ENCODE measurements at regions not wholly inside any gene's neighbourhood (a gene's known extent, or its start where the extent isn't known, plus 50 kb on each side); places are given as distances from the start of the nearest gene placed in this dataset.

DNA sequence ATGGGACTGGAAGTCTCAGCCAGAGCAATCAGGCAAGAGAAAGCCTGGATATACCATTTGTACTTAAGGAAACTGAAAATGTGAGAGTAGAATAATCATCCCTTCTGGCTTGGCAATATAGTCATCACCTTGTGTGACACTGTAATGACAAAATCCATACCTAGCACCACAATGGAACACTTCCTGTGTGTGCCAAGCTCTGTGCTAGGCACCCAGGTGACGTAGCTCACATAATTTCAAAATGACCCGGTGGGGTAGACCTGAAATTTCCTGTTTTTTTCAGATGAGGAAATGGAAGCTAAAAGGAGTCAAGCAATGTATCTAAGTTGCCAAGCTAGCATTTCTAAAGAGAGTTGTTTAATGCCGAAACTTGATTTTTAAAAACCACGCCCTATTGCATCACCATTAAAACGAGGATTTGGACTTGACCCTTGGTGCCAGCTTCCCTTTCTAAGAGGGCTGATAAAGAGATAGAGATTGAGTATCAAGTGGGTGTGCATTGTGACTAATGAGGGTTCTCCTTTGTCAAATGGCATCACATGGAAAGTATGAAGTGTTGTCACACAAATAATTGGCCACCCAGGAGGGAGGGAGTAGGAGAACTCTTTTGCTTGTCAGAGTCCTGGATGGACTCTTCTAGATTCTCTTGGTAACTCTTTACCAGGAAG lies 141.3 kb upstream of the PDZRN3 start:
- no peak overlapping the region for H3K4me3 ChIP-seq (ENCODE audit: control insufficient read depth in 1 of 7, extremely low read depth in 1 of 7, insufficient read depth in 4 of 7, low read depth in 2 of 7, low read length in 6 of 7)
- peaks cover 0 to 1% (median 0%) of the 10 kb centered on the region in 5 experiments for H3K9me3 ChIP-seq (ENCODE audit: control extremely low read depth in 1 of 5, control insufficient read depth in 4 of 5, insufficient read depth in 2 of 5, low read depth in 1 of 5, low read length in 4 of 5)
- no peak overlapping the region for H3K27ac ChIP-seq (ENCODE audit: insufficient read depth in 1 of 2, low read depth in 1 of 2, low read length in 2 of 2, poor library complexity in 1 of 2, severe bottlenecking in 2 of 2)
- no peak for DNase-seq
- POLR2A ChIA-PET: no interaction called here
- WGBS (ENCODE audit: insufficient coverage): 93% methylated on average over 5 of the region's 5 CpGs
- CTCF ChIA-PET: no interaction called here
- no peaks in the 10 kb centered on the region for H3K36me3 ChIP-seq (ENCODE audit: control insufficient read depth in 4 of 4, insufficient read depth in 4 of 4, low read length in 3 of 4)
- H3K27me3 ChIP-seq (replicated peaks in 2 of 5; ENCODE audit: control insufficient read depth in 4 of 5, insufficient read depth in 5 of 5, low read length in 4 of 5): no peaks in the 10 kb centered on the region
- peaks cover 0 to 3% (median 0%) of the 10 kb centered on the region in 4 experiments for H3K4me1 ChIP-seq (ENCODE audit: control extremely low read depth in 1 of 4, control insufficient read depth in 4 of 4, insufficient read depth in 4 of 4, low read length in 3 of 4)

DNA sequence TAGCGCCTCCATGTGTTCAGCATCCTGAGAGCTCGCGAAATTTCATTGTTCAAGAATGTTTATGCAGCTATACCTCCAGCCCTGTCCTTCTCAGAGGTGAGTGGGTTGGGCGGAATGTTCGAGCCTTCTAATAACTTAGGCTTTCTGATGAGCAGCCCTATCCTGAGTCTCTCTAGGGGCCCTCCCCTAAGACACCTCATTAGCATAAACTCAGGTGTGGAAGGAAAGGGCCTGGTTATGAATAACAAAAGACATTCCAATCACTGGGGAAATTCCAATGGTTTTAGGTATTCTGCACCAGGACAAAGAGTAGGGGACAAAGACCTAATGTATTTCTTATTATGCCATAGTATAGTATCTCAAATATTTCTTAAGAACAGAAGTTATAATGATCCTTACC lies 138.1 kb upstream of the PDZRN3 start:
- WGBS (ENCODE audit: insufficient coverage): 93% methylated on average over 5 of the region's 5 CpGs
- CTCF ChIA-PET: no interaction called here

DNA sequence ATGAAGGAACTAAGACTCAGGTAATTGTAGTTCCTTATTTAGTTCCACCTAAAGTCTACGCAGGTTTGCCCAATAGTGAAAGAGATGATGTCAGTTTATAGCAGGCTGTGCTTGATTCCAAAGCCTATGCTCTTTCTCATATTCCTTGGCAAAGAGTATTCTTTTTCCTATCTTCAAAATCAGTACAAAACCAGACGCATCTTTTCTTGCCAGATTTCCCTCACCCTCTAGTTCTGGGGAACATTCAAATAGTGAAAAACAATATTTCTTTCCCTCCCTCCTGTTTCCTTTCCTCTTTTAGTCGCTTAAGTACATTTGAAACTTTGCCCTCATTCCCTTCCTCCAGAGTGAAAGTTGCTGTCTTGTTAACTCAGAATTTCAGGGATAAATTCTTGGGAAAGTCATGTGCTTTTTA lies 134.6 kb upstream of the PDZRN3 start:
- 50% methylated on average over 1 of the region's 3 CpGs for WGBS (ENCODE audit: insufficient coverage)
- ChIA-PET CTCF (no interaction called here), POLR2A (no interaction called here)
- Histone ChIP-seq H3K36me3 (ENCODE audit: control insufficient read depth in 4 of 4, insufficient read depth in 4 of 4, low read length in 3 of 4) (no peaks in the 10 kb centered on the region), H3K9me3 (ENCODE audit: control extremely low read depth in 1 of 5, control insufficient read depth in 4 of 5, insufficient read depth in 2 of 5, low read depth in 1 of 5, low read length in 4 of 5) (no peaks in the 10 kb centered on the region), H3K27ac (ENCODE audit: insufficient read depth in 1 of 2, low read depth in 1 of 2, low read length in 2 of 2, poor library complexity in 1 of 2, severe bottlenecking in 2 of 2) (no peak overlapping the region), H3K27me3 (replicated peaks in 2 of 5; ENCODE audit: control insufficient read depth in 4 of 5, insufficient read depth in 5 of 5, low read length in 4 of 5) (no peaks in the 10 kb centered on the region), H3K4me3 (ENCODE audit: control insufficient read depth in 1 of 7, extremely low read depth in 1 of 7, insufficient read depth in 4 of 7, low read depth in 2 of 7, low read length in 6 of 7) (no peak overlapping the region), H3K4me1 (ENCODE audit: control extremely low read depth in 1 of 4, control insufficient read depth in 4 of 4, insufficient read depth in 4 of 4, low read length in 3 of 4) (no peaks in the 10 kb centered on the region)
- DNase-seq: no peak

More for the DNA sequence above, 138.1 kb upstream of the PDZRN3 start:
- no peak overlapping the region for H3K27ac ChIP-seq (ENCODE audit: insufficient read depth in 1 of 2, low read depth in 1 of 2, low read length in 2 of 2, poor library complexity in 1 of 2, severe bottlenecking in 2 of 2)
- POLR2A ChIA-PET: no interaction called here
- H3K4me1 ChIP-seq (ENCODE audit: control extremely low read depth in 1 of 4, control insufficient read depth in 4 of 4, insufficient read depth in 4 of 4, low read length in 3 of 4): peaks cover 0 to 3% (median 0%) of the 10 kb centered on the region in 4 experiments
- H3K4me3 ChIP-seq (ENCODE audit: control insufficient read depth in 1 of 7, extremely low read depth in 1 of 7, insufficient read depth in 4 of 7, low read depth in 2 of 7, low read length in 6 of 7): no peak overlapping the region
- no peaks in the 10 kb centered on the region for H3K36me3 ChIP-seq (ENCODE audit: control insufficient read depth in 4 of 4, insufficient read depth in 4 of 4, low read length in 3 of 4)
- H3K27me3 ChIP-seq (replicated peaks in 2 of 5; ENCODE audit: control insufficient read depth in 4 of 5, insufficient read depth in 5 of 5, low read length in 4 of 5): no peaks in the 10 kb centered on the region
- H3K9me3 ChIP-seq (ENCODE audit: control extremely low read depth in 1 of 5, control insufficient read depth in 4 of 5, insufficient read depth in 2 of 5, low read depth in 1 of 5, low read length in 4 of 5): no peaks in the 10 kb centered on the region
- DNase-seq: no peak

DNA sequence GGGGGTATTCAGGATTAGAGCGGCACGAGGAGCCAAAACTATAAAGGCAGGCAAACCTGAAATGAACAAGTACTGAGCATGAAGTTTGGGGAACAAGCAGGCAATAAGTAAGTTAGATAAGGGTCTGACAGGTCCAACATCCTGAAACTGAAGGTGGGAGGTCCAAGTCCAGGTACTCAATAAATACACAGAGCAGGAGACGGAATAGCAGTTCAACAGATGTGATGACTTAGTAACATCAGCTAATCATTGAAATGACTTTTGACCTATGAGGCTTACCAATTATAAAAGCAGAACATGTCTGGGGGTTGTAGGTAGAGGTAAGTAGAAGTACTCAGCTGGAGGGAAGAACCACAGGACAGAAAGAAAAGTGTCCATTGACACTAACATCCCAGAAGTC lies 132.8 kb upstream of the PDZRN3 start:
- Histone ChIP-seq H3K9me3 (ENCODE audit: control extremely low read depth in 1 of 5, control insufficient read depth in 4 of 5, insufficient read depth in 2 of 5, low read depth in 1 of 5, low read length in 4 of 5) (no peaks in the 10 kb centered on the region), H3K36me3 (ENCODE audit: control insufficient read depth in 4 of 4, insufficient read depth in 4 of 4, low read length in 3 of 4) (no peaks in the 10 kb centered on the region), H3K27me3 (replicated peaks in 2 of 5; ENCODE audit: control insufficient read depth in 4 of 5, insufficient read depth in 5 of 5, low read length in 4 of 5) (no peaks in the 10 kb centered on the region), H3K4me3 (ENCODE audit: control insufficient read depth in 1 of 7, extremely low read depth in 1 of 7, insufficient read depth in 4 of 7, low read depth in 2 of 7, low read length in 6 of 7) (no peak overlapping the region), H3K27ac (ENCODE audit: insufficient read depth in 1 of 2, low read depth in 1 of 2, low read length in 2 of 2, poor library complexity in 1 of 2, severe bottlenecking in 2 of 2) (no peak overlapping the region), H3K4me1 (ENCODE audit: control extremely low read depth in 1 of 4, control insufficient read depth in 4 of 4, insufficient read depth in 4 of 4, low read length in 3 of 4) (no peaks in the 10 kb centered on the region)
- DNase-seq: no peak
- 80% methylated on average over 3 of the region's 3 CpGs for WGBS (ENCODE audit: insufficient coverage)
- ChIA-PET CTCF (no interaction called here), POLR2A (no interaction called here)

DNA sequence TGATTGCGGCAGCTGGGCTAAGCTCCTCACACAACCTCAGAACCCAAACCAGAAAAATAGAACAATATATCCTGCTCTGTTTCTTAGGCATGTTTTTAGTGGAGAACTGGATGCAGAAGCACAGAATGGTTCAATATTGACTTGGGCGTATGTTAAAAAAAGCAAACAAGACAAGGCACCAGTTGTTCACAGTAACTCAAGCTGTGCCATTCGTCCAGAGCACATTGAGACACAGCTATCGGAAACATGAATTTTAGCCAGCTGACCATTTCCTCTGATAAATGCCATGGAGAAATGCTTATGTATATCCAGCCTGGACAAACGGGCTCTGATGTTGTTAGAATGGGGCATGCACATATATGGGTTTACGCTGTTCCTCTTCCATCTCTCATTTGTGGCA lies 129.2 kb upstream of the PDZRN3 start:
- CTCF ChIA-PET: no interaction called here
- Histone ChIP-seq H3K27ac (ENCODE audit: insufficient read depth in 1 of 2, low read depth in 1 of 2, low read length in 2 of 2, poor library complexity in 1 of 2, severe bottlenecking in 2 of 2) (no peak overlapping the region), H3K9me3 (ENCODE audit: control extremely low read depth in 1 of 5, control insufficient read depth in 4 of 5, insufficient read depth in 2 of 5, low read depth in 1 of 5, low read length in 4 of 5) (no peaks in the 10 kb centered on the region), H3K36me3 (ENCODE audit: control insufficient read depth in 4 of 4, insufficient read depth in 4 of 4, low read length in 3 of 4) (no peaks in the 10 kb centered on the region), H3K4me1 (ENCODE audit: control extremely low read depth in 1 of 4, control insufficient read depth in 4 of 4, insufficient read depth in 4 of 4, low read length in 3 of 4) (no peaks in the 10 kb centered on the region), H3K27me3 (replicated peaks in 2 of 5; ENCODE audit: control insufficient read depth in 4 of 5, insufficient read depth in 5 of 5, low read length in 4 of 5) (no peaks in the 10 kb centered on the region), H3K4me3 (ENCODE audit: control insufficient read depth in 1 of 7, extremely low read depth in 1 of 7, insufficient read depth in 4 of 7, low read depth in 2 of 7, low read length in 6 of 7) (no peak overlapping the region)
- POLR2A ChIA-PET: no interaction called here
- no peak for DNase-seq
- 91% methylated on average over 6 of the region's 6 CpGs for WGBS (ENCODE audit: insufficient coverage)

DNA sequence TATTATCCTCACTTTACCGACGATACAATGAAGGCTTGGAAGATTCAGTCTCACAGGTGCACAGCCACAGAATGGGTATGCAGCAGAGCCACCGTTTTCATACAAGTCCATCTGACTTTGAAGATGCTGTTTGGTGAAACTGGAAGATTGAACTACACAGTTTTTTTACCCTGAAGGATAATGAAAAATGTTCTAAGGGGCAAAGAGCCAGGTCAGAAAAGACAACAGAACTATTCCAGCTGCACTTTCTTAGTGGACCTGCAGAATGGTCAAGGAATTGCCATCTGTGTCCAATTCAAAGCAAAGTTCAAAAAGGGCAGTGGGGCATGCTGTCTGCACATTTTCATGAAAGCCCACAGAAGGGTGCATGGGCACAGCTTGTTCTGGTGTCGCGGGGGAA lies 127.6 kb upstream of the PDZRN3 start:
- no peak for DNase-seq
- Histone ChIP-seq H3K4me1 (ENCODE audit: control extremely low read depth in 1 of 4, control insufficient read depth in 4 of 4, insufficient read depth in 4 of 4, low read length in 3 of 4) (no peaks in the 10 kb centered on the region), H3K4me3 (ENCODE audit: control insufficient read depth in 1 of 7, extremely low read depth in 1 of 7, insufficient read depth in 4 of 7, low read depth in 2 of 7, low read length in 6 of 7) (no peak overlapping the region), H3K27me3 (replicated peaks in 2 of 5; ENCODE audit: control insufficient read depth in 4 of 5, insufficient read depth in 5 of 5, low read length in 4 of 5) (no peaks in the 10 kb centered on the region), H3K9me3 (ENCODE audit: control extremely low read depth in 1 of 5, control insufficient read depth in 4 of 5, insufficient read depth in 2 of 5, low read depth in 1 of 5, low read length in 4 of 5) (no peaks in the 10 kb centered on the region), H3K27ac (ENCODE audit: insufficient read depth in 1 of 2, low read depth in 1 of 2, low read length in 2 of 2, poor library complexity in 1 of 2, severe bottlenecking in 2 of 2) (no peak overlapping the region), H3K36me3 (ENCODE audit: control insufficient read depth in 4 of 4, insufficient read depth in 4 of 4, low read length in 3 of 4) (no peaks in the 10 kb centered on the region)
- POLR2A ChIA-PET: no interaction called here
- CTCF ChIA-PET: no interaction called here
- 88% methylated on average over 5 of the region's 5 CpGs for WGBS (ENCODE audit: insufficient coverage)

DNA sequence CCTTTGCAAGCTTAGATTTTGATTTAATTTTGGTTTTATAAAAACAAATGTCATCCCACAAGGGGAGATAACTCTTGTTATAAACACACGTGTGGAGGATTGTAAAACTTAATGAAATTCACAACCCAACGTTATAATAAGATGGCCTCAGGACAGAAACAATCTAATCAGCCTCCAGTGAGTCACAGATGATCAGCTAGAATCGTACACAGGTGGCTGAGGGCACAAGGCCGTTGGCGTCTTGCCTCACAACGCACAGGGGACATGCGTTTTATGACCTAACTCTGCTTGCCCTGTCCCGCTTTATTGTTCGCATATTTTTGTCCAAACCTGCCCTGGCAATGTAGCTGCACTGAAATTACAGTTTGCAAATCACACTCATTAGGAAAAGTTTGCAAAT lies 121.9 kb upstream of the PDZRN3 start:
- H3K27ac ChIP-seq (ENCODE audit: insufficient read depth in 1 of 2, low read depth in 1 of 2, low read length in 2 of 2, poor library complexity in 1 of 2, severe bottlenecking in 2 of 2): no peak overlapping the region
- no peaks in the 10 kb centered on the region for H3K9me3 ChIP-seq (ENCODE audit: control extremely low read depth in 1 of 5, control insufficient read depth in 4 of 5, insufficient read depth in 2 of 5, low read depth in 1 of 5, low read length in 4 of 5)
- H3K36me3 ChIP-seq (ENCODE audit: control insufficient read depth in 4 of 4, insufficient read depth in 4 of 4, low read length in 3 of 4): no peaks in the 10 kb centered on the region
- H3K4me1 ChIP-seq (ENCODE audit: control extremely low read depth in 1 of 4, control insufficient read depth in 4 of 4, insufficient read depth in 4 of 4, low read length in 3 of 4): no peaks in the 10 kb centered on the region
- WGBS (ENCODE audit: insufficient coverage): 93% methylated on average over 9 of the region's 9 CpGs
- ChIA-PET POLR2A (no interaction called here), CTCF (no interaction called here)
- no peak for DNase-seq
- no peak overlapping the region for H3K4me3 ChIP-seq (ENCODE audit: control insufficient read depth in 1 of 7, extremely low read depth in 1 of 7, insufficient read depth in 4 of 7, low read depth in 2 of 7, low read length in 6 of 7)
- H3K27me3 ChIP-seq (replicated peaks in 2 of 5; ENCODE audit: control insufficient read depth in 4 of 5, insufficient read depth in 5 of 5, low read length in 4 of 5): no peaks in the 10 kb centered on the region

Data from common myeloid progenitor, CD34-positive (primary cell).